ENCODE measurements at regions not wholly inside any gene's neighbourhood (a gene's known extent, or its start where the extent isn't known, plus 50 kb on each side); places are given as distances from the start of the nearest gene placed in this dataset.
A peak's percentile ranks its signal among the peaks of the same experiment; 100 is the strongest.

GRCh38 chr6:74750826-74751225, 455.0 kb downstream of the COL12A1 start:
- Histone ChIP-seq H3K27ac (no peak overlapping the region), H3K27me3 (no peaks in the 10 kb centered on the region), H3K4me3 (no peak overlapping the region), H3K36me3 (no peaks in the 10 kb centered on the region), H3K4me1 (peaks cover 0 to 6% (median 5%) of the 10 kb centered on the region in 4 donors), H3K9me3 (no peaks in the 10 kb centered on the region)
- TF ChIP-seq POLR2A (IDR thresholded peaks at IDR 0.05) (no peak), EP300 (IDR thresholded peaks at IDR 0.05) (no peak), POLR2AphosphoS5 (IDR thresholded peaks at IDR 0.05) (no peak), CTCF (IDR thresholded peaks at IDR 0.05) (no peak)
- intact Hi-C loops (cut with DNase I; ENCODE audit: low total_unique reads): no loop called here
- no peak for DNase-seq

DNA sequence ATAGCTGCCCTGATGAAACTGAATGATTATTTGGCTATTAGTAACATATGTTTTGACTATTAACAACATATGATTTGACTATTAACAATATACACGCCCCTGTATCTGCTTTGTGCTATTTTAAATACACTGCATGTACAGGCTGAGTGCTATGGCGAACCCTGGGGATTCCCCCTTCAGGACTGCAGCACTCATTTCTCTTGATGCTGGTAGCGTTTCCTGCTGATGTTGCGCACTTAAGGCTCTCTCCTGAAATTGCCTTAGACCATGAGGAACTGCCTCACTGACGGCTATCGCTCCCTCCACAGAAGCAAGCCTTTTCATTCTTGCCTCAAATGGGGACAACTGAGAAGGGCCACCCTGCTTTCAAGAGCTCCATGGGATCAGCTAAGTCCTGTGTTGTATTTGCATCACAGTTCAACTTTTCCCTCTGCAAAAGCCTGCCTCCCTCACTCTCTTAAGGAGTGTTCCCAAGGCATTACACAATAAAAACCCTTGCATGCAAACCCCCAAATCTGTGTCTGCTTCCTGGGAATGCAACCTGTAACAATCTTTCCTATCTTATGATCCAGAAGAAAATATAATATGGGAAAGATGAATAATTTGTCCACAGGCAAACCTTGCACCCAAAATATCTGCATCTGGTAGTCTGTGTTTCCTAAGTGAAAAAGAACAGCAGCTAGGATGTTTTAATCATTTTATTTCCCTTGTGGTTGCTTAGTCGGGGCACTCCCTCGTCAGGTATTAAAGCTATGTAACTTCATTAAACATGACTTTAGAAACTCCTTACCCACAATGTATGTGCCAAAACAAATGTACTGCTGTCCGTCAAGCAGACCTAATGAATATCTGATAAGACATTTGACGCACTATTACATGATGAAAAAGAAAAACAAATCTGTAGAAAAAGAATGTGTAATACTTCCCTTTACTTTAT, 456.4 kb downstream of the COL12A1 start:
- H3K9me3 ChIP-seq: no peaks in the 10 kb centered on the region
- no peaks in the 10 kb centered on the region for H3K27me3 ChIP-seq
- H3K27ac ChIP-seq: peak overlapping the region in 3 of 5 donors; percentile 39 to 66 (median 54)
- no peak overlapping the region for H3K4me3 ChIP-seq
- H3K4me1 ChIP-seq: peaks cover 0 to 6% (median 5%) of the 10 kb centered on the region in 4 donors
- TF ChIP-seq CTCF (IDR thresholded peaks at IDR 0.05): no peak
- no peak for TF ChIP-seq EP300 (IDR thresholded peaks at IDR 0.05)
- TF ChIP-seq POLR2AphosphoS5 (IDR thresholded peaks at IDR 0.05): peak in 1 of 3 donors; percentile 20
- TF ChIP-seq POLR2A (IDR thresholded peaks at IDR 0.05): no peak
- H3K36me3 ChIP-seq: no peaks in the 10 kb centered on the region
- DNase-seq: peak in 1 of 2 donors; percentile 45
- 24 to 54% (median 35%) methylated on average over 10 of the region's 10 CpGs for WGBS, 5 donors
- intact Hi-C loops (cut with DNase I; ENCODE audit: low total_unique reads): no loop called here

GRCh38 chr6:74745670-74746069, 460.2 kb downstream of the COL12A1 start:
- no peak for TF ChIP-seq EP300 (IDR thresholded peaks at IDR 0.05)
- no peak for TF ChIP-seq CTCF (IDR thresholded peaks at IDR 0.05)
- TF ChIP-seq POLR2A (IDR thresholded peaks at IDR 0.05): no peak
- no peak for TF ChIP-seq POLR2AphosphoS5 (IDR thresholded peaks at IDR 0.05)
- H3K4me1 ChIP-seq: peaks cover 0 to 6% (median 4%) of the 10 kb centered on the region in 4 donors
- intact Hi-C loops (cut with DNase I; ENCODE audit: low total_unique reads): no loop called here

GRCh38 chr6:74742793-74743508, 462.9 kb downstream of the COL12A1 start:
- Histone ChIP-seq H3K27me3 (no peaks in the 10 kb centered on the region), H3K4me3 (no peak overlapping the region), H3K4me1 (no peaks in the 10 kb centered on the region), H3K9me3 (no peaks in the 10 kb centered on the region), H3K27ac (no peak overlapping the region), H3K36me3 (no peaks in the 10 kb centered on the region)
- no peak for TF ChIP-seq CTCF (IDR thresholded peaks at IDR 0.05)
- no peak for TF ChIP-seq POLR2A (IDR thresholded peaks at IDR 0.05)
- TF ChIP-seq POLR2AphosphoS5 (IDR thresholded peaks at IDR 0.05): no peak
- TF ChIP-seq EP300 (IDR thresholded peaks at IDR 0.05): no peak
- WGBS, 5 donors: 72 to 96% (median 88%) methylated on average over 3 of the region's 3 CpGs
- intact Hi-C loops (cut with DNase I; ENCODE audit: low total_unique reads): no loop called here
- DNase-seq: no peak

More at GRCh38 chr6:74745670-74746069, 460.2 kb downstream of the COL12A1 start:
- H3K4me3 ChIP-seq: no peak overlapping the region
- DNase-seq: no peak
- no peak overlapping the region for H3K27ac ChIP-seq
- no peaks in the 10 kb centered on the region for H3K27me3 ChIP-seq
- H3K36me3 ChIP-seq: no peaks in the 10 kb centered on the region
- no peaks in the 10 kb centered on the region for H3K9me3 ChIP-seq
- 63 to 84% (median 76%) methylated on average over 1 of the region's 1 CpG for WGBS, 5 donors

Measured in stomach (tissue), 8 donors.